Neural progenitor cell (in vitro differentiated cells): ENCODE measurements at regions not wholly inside any gene's neighbourhood (a gene's known extent, or its start where the extent isn't known, plus 50 kb on each side); places are given as distances from the start of the nearest gene placed in this dataset.

ENCODE experiments used
- CTCF ChIP-seq: fragments of 200-600 bp; sonication (generic); IDR thresholded peaks from 2 replicates; pipeline ENCODE4 v1.5.1; 2017; ENCODE audit warnings: antibody characterized with exemption, mild to moderate bottlenecking
- EZH2 ChIP-seq: fragments of 200-600 bp; sonication (generic); IDR thresholded peaks from 2 replicates; pipeline ENCODE4 v1.6.1; 2017; ENCODE audit warnings: antibody characterized with exemption, mild to moderate bottlenecking, moderate library complexity

- TF ChIP-seq EZH2: no peak
- TF ChIP-seq CTCF: no peak
Measured at GRCh38 chr6:92826633-92827032, 592.7 kb downstream of the EPHA7 start.
